Sigmoid colon (tissue), 6 donors: ENCODE measurements at regions not wholly inside any gene's neighbourhood (a gene's known extent, or its start where the extent isn't known, plus 50 kb on each side); places are given as distances from the start of the nearest gene placed in this dataset.

Experiments
- DNase-seq: peaks from one replicate; pipeline ENCODE4 v3.0.0-alpha.2; 2019
- H3K27ac ChIP-seq, 4 donors: fragments of 200-600 bp; sonication (generic); one replicate each; pipeline ENCODE4 v1.5.1; 2016 to 2019; ENCODE audit warnings: mild to moderate bottlenecking in 1 of 4
- H3K27me3 ChIP-seq, 3 donors: fragments of 200-600 bp; sonication (generic); one replicate each; pipeline ENCODE4 v1.5.1; 2019; ENCODE audit warnings: mild to moderate bottlenecking in 1 of 3
- H3K36me3 ChIP-seq, 4 donors: fragments of 200-600 bp; sonication (generic); one replicate each; pipeline ENCODE4 v1.5.1; 2016 to 2019
- H3K4me1 ChIP-seq, 4 donors: fragments of 200-600 bp; sonication (generic); one replicate each; pipeline ENCODE4 v1.5.1; 2017 to 2019
- H3K4me3 ChIP-seq, 4 donors: fragments of 200-600 bp; sonication (generic); one replicate each; pipeline ENCODE4 v1.5.1; 2017 to 2019; ENCODE audit warnings: mild to moderate bottlenecking in 2 of 4, moderate library complexity in 1 of 4
- H3K9me3 ChIP-seq, 4 donors: fragments of 200-600 bp in 3 of 4; sonication (generic) in 3 of 4; one replicate each; pipeline versions ENCODE4 v1.5.1 to v1.6.1; 2013 to 2019
- CTCF ChIP-seq, 4 experiments: fragments of 450-650 bp in 3 of 4; fragments of 200-600 bp in 1 of 4; IDR thresholded peaks; one replicate each; pipeline ENCODE4 v1.5.1; 2016 to 2019; ENCODE audit warnings: antibody characterized with exemption in 4 of 4, mild to moderate bottlenecking in 3 of 4, moderate library complexity in 2 of 4
- EP300 ChIP-seq, 4 donors: sonication (generic); formaldehyde crosslinking; IDR thresholded peaks; one replicate each; pipeline ENCODE4 v1.6.1; 2017; ENCODE audit warnings: antibody characterized with exemption in 4 of 4
- POLR2A ChIP-seq, 2 donors: fragments of 450-650 bp; IDR thresholded peaks; one replicate each; pipeline ENCODE4 v1.6.1; 2016; ENCODE audit warnings: antibody characterized with exemption in 2 of 2, mild to moderate bottlenecking in 2 of 2, moderate library complexity in 2 of 2
- POLR2AphosphoS5 ChIP-seq, 4 donors: sonication (generic); formaldehyde crosslinking; IDR thresholded peaks; one replicate each; pipeline ENCODE4 v1.6.1; 2017; ENCODE audit warnings: antibody characterized with exemption in 4 of 4
- WGBS, 2 donors: extraction: QIAGEN DNeasy Blood & Tissue Kit; methylation state at CpG; one replicate each; pipeline ENCODE4 v1.1.7; 2013; 5-methylcytosine and 5-hydroxymethylcytosine counted together
- intact Hi-C: fragments of 100-400 bp; cut with DNase I; formaldehyde crosslinking; loops from one replicate; pipeline ENCODE4 v1.15.1; 2023
- donor health status: healthy with polysubstance abuse.
- donor health status: healthy.

DNA sequence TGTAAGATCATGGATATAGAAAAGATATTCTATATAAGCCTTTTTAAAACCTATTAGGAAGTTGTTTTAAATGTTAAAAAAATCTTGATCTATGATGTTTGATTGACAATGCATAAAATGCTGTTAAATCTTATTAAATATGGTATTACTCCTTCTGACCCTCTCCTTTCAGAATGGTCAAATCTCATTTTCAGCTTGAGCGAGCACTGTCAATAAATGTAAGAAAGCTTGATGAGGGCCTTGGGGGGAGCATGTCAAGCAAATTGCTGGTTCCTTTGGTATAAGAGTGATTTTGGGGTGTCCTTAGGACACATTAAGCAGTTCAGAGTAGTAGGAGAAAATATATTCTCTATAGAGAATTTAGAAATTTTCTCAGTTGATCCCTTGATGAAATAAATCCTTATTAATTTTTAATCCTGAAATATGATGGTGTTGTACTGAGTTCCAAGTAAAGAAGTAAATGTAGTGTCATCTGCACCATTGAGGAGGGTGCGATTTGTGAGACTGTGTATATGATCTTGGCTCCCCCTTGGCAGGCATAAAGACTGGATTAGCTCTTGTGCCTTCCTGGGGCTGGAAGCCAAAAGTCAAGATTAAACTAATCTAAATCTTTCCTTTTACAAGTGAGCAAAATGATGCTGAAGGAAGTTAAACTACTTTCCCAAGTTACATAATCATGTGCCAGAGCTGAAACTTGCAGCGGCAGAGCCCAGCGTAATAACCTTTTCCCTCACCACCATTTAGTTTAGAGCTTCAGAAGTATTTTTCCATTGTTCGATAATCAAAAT, 82.6 kb upstream of the ANK2 start:
- WGBS, 2 donors: 89 to 93% methylated on average over 5 of the region's 5 CpGs
- Histone ChIP-seq H3K36me3 (no peaks in the 10 kb centered on the region), H3K4me3 (no peak overlapping the region), H3K27me3 (no peaks in the 10 kb centered on the region), H3K4me1 (no peaks in the 10 kb centered on the region), H3K27ac (no peak overlapping the region), H3K9me3 (no peaks in the 10 kb centered on the region)
- no peak for DNase-seq
- no peak for TF ChIP-seq CTCF (IDR thresholded peaks at IDR 0.05)
- TF ChIP-seq POLR2A (IDR thresholded peaks at IDR 0.05): no peak
- no peak for TF ChIP-seq POLR2AphosphoS5 (IDR thresholded peaks at IDR 0.05)
- no peak for TF ChIP-seq EP300 (IDR thresholded peaks at IDR 0.05)
- intact Hi-C loops: no loop called here

GRCh38 chr4:112968451-112969159, 80.8 kb upstream of the ANK2 start:
- DNase-seq: no peak
- Histone ChIP-seq H3K4me1 (peaks cover 0 to under 1% (median 0%) of the 10 kb centered on the region in 4 donors), H3K27ac (no peak overlapping the region), H3K9me3 (no peaks in the 10 kb centered on the region), H3K36me3 (no peaks in the 10 kb centered on the region), H3K27me3 (no peaks in the 10 kb centered on the region), H3K4me3 (no peak overlapping the region)
- TF ChIP-seq POLR2A (IDR thresholded peaks at IDR 0.05) (no peak), EP300 (IDR thresholded peaks at IDR 0.05) (no peak), POLR2AphosphoS5 (IDR thresholded peaks at IDR 0.05) (no peak), CTCF (IDR thresholded peaks at IDR 0.05) (no peak)
- intact Hi-C loops: no loop called here

DNA sequence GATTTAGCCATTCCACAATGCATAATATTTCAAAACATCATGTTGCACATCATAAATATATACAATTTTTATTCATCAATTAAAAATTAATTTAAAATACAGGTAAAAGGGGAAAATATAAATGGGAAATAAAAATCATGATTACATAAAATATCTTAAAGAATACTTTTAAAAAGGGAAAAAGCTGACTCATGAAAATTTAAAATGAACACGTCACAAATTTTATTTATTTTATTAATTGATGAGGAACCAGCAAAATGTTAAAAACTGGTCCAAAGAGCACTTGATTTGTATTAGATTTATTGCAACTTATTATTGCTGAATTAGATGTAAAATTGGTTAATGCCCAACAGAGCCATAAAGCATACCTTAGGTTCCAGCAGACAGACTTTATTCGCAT, 78.5 kb upstream of the ANK2 start:
- Histone ChIP-seq H3K4me1 (peaks cover 0 to 6% (median 0%) of the 10 kb centered on the region in 4 donors), H3K4me3 (no peak overlapping the region), H3K27ac (no peak overlapping the region), H3K9me3 (no peaks in the 10 kb centered on the region), H3K36me3 (no peaks in the 10 kb centered on the region), H3K27me3 (no peaks in the 10 kb centered on the region)
- DNase-seq: no peak
- intact Hi-C loops: no loop called here
- 93 to 95% methylated on average over 2 of the region's 2 CpGs for WGBS, 2 donors
- TF ChIP-seq EP300 (IDR thresholded peaks at IDR 0.05) (no peak), CTCF (IDR thresholded peaks at IDR 0.05) (no peak), POLR2AphosphoS5 (IDR thresholded peaks at IDR 0.05) (no peak), POLR2A (IDR thresholded peaks at IDR 0.05) (no peak)

- Histone ChIP-seq H3K27me3 (no peaks in the 10 kb centered on the region), H3K4me3 (no peak overlapping the region), H3K4me1 (peaks cover 0 to 6% (median 0%) of the 10 kb centered on the region in 4 donors), H3K27ac (no peak overlapping the region), H3K36me3 (no peaks in the 10 kb centered on the region), H3K9me3 (no peaks in the 10 kb centered on the region)
- WGBS, 2 donors: 76 to 83% methylated on average over 2 of the region's 2 CpGs
- TF ChIP-seq EP300 (IDR thresholded peaks at IDR 0.05): no peak
- TF ChIP-seq CTCF (IDR thresholded peaks at IDR 0.05): no peak
- TF ChIP-seq POLR2A (IDR thresholded peaks at IDR 0.05): no peak
- TF ChIP-seq POLR2AphosphoS5 (IDR thresholded peaks at IDR 0.05): no peak
- no peak for DNase-seq
- intact Hi-C loops: no loop called here
These were observed 75.7 kb upstream of the ANK2 start for GRCh38 chr4:112973750-112974251.
